ENCODE measurements at regions not wholly inside any gene's neighbourhood (a gene's known extent, or its start where the extent isn't known, plus 50 kb on each side); places are given as distances from the start of the nearest gene placed in this dataset.

GRCh38 chr13:42722883-42723539, 58.4 kb upstream of the FAM216B start:
- no peak for DNase-seq

- no peak for DNase-seq
Measured at GRCh38 chr13:42728507-42729180, 52.7 kb upstream of the FAM216B start.

- no peak for DNase-seq
Measured at GRCh38 chr13:42729857-42730402, 51.5 kb upstream of the FAM216B start.

All from stimulated activated CD4-positive, alpha-beta T cell treated with anti-CD3 and anti-CD28 coated beads, Interleukin-4, amount 100 ng/mL, for 4 hours (primary cell).